ENCODE measurements at regions not wholly inside any gene's neighbourhood (a gene's known extent, or its start where the extent isn't known, plus 50 kb on each side); places are given as distances from the start of the nearest gene placed in this dataset.
"Not testable (repeated sequence)": the region's sequence is repeated elsewhere in the genome, so short reads cannot be mapped to it uniquely, and the experiment has no call there.

DNA sequence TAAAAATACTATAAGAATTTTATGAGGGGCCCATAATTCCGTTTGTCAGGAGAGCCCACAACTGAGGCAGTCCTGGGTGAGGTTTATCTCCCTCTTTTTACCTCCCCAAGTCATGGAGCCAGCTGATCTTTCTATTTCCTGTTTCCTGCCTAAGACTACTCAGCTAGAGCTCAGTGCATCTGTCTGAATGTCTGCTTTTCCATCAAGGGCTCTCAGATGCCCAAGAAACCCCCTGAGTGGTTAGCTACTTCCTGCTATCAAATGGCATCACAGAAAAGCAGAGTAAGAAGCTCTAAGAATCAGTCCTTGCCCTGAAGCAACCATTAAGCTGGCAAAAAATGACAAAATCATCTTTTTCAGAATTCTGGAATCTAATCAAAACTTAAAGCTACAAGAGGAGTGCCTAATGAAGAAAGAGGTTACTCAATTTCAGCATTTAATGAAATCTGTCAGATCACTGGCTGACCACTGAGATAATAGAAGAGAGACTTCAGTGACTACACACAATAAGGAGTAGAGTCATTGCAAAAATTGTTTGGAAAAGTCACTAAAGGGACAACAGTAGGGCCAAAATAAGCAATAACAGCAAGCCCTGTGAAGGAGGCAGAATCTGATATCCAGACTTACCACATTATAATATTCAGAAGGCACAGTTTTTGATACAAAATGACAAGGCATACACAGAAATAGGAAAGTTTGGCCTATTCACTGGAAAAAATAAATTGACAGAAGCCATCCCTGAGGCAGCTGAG is 150.1 kb downstream of the CYB561 start:
- DNase-seq = no peak

- not testable (repeated sequence) for DNase-seq
Observed at GRCh38 chr17:63298916-63299315, 147.2 kb downstream of the CYB561 start.

DNA sequence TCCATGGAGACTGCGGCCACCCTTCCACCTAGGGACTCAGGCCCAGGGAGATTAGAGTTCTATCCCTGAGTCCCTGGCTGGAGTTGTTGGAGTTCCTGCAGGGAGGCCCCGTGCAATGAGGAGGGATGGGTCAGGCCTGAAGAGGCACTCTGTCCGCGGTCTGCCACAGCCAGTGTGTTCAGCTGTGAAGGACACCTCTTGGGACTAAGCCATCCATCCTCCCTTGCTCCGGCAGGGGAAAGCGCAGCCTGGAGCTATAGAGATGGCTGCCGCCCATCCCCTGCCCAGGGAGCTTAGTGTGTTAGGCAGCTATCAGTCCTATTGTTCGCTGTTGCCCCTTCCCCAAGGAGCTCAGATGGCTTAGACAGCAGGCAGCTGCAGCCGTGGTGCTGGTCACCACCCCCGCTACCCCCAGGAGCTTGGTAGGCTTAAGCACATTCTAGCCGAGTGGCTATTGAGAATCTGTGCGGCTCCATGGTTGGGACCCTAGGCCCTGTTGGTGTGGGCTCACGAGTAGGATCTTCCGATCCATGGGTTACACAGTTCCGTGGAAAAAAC is 141.3 kb downstream of the CYB561 start:
- DNase-seq = no peak

DNA sequence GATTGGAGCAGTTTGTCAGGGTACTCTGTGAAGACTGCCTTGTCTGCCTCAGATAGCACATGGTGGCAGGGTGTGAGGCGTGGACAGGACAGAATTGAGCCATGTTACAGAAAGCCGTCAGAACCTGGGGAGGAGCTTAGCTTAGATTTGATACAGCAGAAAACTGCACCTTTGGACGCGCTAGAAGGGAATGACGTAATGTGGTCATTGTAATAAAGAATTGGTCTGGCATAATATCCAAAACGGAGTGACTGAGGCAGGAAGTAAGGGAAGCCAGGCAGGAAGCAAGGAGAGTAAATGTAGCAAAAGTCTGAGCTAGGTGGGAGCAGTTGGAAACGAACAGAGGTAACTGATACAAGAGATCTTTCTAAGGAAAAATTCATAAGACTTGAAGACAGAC is 140.2 kb downstream of the CYB561 start:
- DNase-seq = no peak

DNA sequence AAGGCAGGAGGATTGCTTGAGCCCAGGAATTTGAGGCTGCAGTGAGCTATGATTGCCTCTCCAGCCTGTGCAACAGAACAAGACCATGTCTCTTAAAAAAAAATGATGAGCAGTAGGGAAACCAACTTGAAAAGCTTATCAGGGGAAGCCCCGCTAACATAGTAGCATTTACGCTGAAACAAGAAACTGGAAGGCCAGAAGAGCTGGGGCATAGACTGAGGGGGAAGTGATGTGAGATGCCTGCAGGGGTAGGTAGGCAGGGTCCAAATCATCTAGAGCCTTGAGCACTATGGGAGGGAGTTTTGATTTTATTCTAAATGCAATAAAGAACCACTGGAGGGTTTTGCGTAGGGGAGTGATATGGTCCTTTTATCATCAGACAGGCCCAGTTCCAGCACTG is 139.3 kb downstream of the CYB561 start:
- no peak for DNase-seq

DNA sequence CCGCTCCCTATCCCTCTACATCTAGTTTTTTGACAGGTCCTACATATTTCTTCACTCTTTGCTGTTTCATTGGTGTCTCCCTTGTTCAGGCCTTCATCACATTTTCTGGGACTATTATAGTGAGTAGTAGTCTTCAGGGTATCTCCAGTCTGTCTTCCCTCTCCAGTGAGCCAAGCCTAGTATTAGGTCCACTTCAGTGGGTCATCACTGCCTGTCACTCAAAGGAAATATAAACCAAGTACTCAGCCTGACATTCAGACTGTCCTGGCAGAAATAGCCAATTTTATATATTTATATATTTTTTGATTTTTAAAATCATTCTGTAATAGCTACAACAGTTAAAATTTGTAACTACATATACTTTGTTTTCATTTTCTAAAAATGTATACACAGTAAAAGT is 137.8 kb downstream of the CYB561 start:
- no peak for DNase-seq

DNA sequence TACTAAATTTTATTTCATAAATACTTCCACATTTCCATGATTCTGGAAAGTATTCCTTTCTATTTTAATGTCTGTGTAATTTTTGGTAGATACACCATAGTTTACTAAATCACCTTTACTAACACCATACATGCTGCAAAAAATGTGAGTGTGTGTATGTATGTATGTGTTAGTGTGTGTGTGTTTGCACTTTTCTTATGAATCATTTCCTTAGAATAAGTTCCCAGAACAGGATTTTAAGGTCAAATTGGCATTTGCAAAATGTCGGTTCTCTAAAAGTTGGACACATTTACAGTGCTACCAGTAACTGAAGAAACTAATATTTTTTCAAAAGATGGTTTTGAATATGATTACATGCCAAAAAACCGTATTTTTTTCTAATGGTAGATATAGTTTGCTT is 137.1 kb downstream of the CYB561 start:
- DNase-seq = no peak

DNA sequence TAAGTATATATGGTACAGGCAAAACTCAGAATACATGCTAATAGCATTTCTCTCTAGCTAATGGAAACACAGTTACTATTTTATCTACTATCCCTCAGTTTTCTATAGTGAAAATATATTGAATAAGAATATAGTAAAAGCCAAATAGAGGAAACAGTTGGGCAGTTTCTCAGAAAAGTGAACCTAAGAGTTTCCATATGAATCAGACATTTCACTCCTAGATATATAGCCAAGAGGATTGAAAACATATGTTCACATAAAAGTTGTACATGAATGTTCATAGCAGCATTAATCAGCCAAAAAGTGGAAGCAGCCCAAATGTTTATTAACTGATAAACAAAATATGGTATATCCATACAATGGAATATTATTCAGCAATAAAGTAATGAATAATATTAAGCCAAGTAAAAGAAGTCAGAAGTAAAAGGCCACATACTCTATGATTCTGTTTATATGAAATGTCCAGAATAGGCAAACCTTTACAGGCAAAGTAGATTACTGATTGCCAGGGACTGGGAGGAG is 134.6 kb downstream of the CYB561 start:
- no peak for DNase-seq

- no peak for DNase-seq
Observed at GRCh38 chr17:63314761-63315160, 131.3 kb downstream of the CYB561 start.

DNA sequence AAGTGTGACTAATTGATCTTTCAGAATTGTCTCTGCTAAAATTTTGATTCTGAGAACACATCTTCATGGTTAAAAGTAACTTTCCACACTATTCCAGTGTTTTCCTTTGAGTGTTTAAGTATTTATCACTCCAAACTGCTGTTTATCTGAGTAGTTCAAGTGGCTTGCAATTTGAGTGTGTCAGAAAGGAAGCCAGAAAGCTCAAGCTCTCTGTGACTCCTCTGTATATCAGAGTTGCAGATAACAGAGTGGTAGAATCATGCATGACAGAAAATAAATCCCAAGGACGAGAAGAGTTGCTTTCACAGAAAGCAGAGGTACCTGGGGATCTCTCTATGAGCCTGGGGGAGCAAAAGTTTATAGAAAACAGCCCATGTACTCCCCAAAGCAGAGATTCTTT is 130.0 kb downstream of the CYB561 start:
- no peak for DNase-seq

DNA sequence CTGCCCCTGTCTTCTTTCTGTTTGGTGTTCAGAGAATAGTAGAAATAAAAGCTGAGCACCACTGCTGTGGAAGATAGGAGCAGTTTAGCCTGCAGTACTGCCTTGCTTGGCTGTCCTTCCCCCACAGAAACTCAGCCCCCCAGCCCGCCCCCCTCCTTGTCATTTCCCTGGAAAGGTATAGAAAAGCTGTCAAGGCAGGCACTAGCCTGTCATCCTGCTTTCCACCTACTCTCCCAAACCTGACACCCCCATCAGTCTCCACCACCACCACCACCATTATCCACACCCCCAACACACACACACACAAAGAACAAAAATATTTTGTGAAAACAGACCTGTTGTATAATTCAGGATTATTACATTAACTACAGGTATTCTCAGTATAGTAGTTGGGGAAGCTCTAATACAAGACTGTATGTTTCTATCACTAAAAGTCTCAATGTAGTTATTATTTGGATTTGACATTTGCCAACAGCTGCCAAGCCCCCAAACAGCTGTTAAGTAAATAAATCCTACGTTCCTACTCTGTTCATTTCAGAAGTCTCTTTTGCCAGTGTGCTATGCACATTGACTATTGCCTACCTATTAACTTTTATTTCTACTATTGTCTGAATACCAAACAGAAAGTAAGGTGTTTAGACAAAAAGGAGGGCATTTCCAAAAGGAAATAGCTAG is 128.8 kb downstream of the CYB561 start:
- DNase-seq = no peak

DNA sequence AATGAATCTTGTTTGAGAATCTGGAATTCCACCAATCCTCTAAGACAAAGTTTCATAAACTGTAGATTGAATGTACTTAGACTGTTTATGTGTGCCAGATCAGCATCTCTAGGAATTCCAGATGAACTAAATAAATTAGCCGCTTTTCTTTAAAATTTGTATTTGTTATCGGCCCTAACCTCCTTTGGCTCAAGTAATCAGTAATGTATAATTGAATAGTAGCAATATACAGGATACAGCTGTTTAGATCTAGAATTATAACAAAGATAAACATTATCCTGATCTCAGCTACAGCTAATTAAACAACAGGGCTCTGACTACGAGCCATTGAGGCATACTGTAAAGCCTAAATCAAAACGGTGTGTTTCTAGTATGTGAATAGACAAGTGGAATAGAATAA is 120.3 kb downstream of the CYB561 start:
- DNase-seq = no peak

- no peak for DNase-seq
Observed at GRCh38 chr17:63329876-63330275, 116.2 kb downstream of the CYB561 start.

GRCh38 chr17:63331301-63332061 is 114.6 kb downstream of the CYB561 start:
- DNase-seq = no peak

DNA sequence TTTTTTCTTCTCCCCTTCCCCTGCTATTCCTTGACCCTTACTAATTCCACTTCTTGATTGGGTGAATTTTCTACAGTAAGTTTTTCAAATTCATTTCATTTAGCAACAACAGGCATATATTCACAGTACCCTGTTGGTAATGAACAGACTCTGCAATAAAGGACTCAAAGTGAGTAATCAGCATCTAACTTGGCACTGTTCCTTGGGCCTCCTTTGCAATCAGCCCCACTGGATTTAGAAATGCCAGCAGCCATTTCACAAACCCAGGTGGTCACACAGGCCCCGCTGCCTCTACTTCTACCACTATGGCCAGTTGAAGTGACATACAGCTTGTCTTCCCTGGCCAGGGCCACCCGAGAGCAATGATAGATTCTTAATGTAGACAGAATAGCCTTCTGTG is 113.8 kb downstream of the CYB561 start:
- DNase-seq = no peak

GRCh38 chr17:63333869-63334268 is 112.2 kb downstream of the CYB561 start:
- no peak for DNase-seq

GRCh38 chr17:63335831-63336230 is 110.3 kb downstream of the CYB561 start:
- no peak for DNase-seq

DNA sequence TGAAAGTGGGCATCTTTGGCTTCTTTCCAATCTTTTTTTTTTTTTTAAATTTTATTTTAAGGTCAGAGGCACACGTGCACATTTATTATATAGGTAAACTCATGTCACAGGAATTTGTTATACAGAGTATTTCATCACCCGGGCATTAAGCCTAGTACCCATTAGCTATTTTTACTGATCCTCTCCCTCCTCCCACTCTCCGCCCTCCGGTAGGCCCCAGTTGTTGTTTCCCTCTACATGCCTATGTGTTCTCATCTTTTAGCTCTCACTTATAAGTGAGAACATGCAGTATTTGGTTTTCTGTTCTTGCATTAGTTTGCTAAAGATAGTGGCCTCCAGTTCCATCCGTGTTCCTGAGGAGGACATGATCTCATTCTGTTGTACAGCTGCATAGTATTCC is 108.5 kb downstream of the CYB561 start:
- DNase-seq = no peak

- no peak for DNase-seq
Observed at GRCh38 chr17:63338272-63338671, 107.8 kb downstream of the CYB561 start.

DNA sequence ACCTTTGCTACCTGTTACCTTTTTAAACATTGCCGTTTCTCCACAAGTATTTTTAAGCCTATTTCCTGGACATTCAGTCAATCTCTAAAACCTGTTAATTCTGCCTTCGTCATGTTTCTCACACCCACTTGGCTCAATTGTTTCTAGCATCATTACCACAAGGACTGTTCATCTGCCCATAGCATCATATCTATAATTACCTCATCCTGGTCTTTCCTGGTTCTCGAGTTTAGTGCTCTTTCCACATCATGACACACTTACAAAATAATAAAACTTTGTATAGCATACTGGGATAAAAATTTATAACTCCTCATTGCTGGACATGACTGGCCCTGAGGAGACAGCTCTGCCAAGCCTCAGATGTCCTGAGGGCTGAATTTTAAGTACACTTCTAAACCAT is 104.8 kb downstream of the CYB561 start:
- DNase-seq = no peak

DNA sequence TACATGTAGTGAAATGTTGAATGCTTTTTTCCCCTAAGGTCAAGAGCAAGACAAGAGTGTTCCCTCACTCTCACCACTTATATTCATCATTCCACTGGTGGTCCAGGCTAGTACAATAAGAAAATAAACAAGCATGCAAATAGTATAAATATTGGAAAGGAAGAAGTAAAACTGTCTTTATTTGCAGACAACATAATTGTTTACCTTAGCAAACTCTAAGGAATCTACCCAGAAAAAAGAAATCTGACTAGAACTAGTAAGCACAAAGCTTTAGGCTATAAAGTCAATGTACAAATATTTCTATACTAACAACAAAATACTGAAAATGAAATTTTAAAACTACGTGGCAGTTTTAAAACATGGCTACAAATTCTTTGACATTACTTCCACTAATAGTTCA is 101.7 kb downstream of the CYB561 start:
- DNase-seq = no peak

DNA sequence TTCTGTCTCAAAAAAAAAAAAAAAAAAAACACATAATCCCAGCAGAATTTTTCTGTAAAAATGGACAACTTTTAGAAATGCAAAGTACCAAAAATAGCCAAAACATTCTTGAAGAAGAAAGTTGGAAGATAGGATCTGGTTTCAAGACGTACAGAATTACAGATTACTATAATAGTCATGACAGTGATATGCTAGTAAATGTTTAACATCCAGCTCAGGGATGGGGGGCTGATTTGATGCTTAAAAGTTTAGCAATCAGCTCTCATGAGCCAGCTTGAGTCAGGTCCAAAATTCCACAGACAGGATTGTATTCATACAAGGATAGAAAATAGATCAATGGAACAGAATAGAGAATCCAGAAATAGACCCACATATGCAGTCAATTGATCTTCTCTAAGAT is 100.5 kb downstream of the CYB561 start:
- DNase-seq = no peak

GRCh38 chr17:63347475-63347874 is 98.6 kb downstream of the CYB561 start:
- no peak for DNase-seq
